Sigmoid colon (tissue), 6 donors: ENCODE measurements at regions not wholly inside any gene's neighbourhood (a gene's known extent, or its start where the extent isn't known, plus 50 kb on each side); places are given as distances from the start of the nearest gene placed in this dataset.

ENCODE experiments used
- DNase-seq: peaks from one replicate; pipeline ENCODE4 v3.0.0-alpha.2; 2019
- H3K27ac ChIP-seq, 4 donors: fragments of 200-600 bp; sonication (generic); one replicate each; pipeline ENCODE4 v1.5.1; 2016 to 2019; ENCODE audit warnings: mild to moderate bottlenecking in 1 of 4
- H3K27me3 ChIP-seq, 3 donors: fragments of 200-600 bp; sonication (generic); one replicate each; pipeline ENCODE4 v1.5.1; 2019; ENCODE audit warnings: mild to moderate bottlenecking in 1 of 3
- H3K36me3 ChIP-seq, 4 donors: fragments of 200-600 bp; sonication (generic); one replicate each; pipeline ENCODE4 v1.5.1; 2016 to 2019
- H3K4me1 ChIP-seq, 4 donors: fragments of 200-600 bp; sonication (generic); one replicate each; pipeline ENCODE4 v1.5.1; 2017 to 2019
- H3K4me3 ChIP-seq, 4 donors: fragments of 200-600 bp; sonication (generic); one replicate each; pipeline ENCODE4 v1.5.1; 2017 to 2019; ENCODE audit warnings: mild to moderate bottlenecking in 2 of 4, moderate library complexity in 1 of 4
- H3K9me3 ChIP-seq, 4 donors: fragments of 200-600 bp in 3 of 4; sonication (generic) in 3 of 4; one replicate each; pipeline versions ENCODE4 v1.5.1 to v1.6.1; 2013 to 2019
- CTCF ChIP-seq, 4 experiments: fragments of 450-650 bp in 3 of 4; fragments of 200-600 bp in 1 of 4; IDR thresholded peaks; one replicate each; pipeline ENCODE4 v1.5.1; 2016 to 2019; ENCODE audit warnings: antibody characterized with exemption in 4 of 4, mild to moderate bottlenecking in 3 of 4, moderate library complexity in 2 of 4
- EP300 ChIP-seq, 4 donors: sonication (generic); formaldehyde crosslinking; IDR thresholded peaks; one replicate each; pipeline ENCODE4 v1.6.1; 2017; ENCODE audit warnings: antibody characterized with exemption in 4 of 4
- POLR2A ChIP-seq, 2 donors: fragments of 450-650 bp; IDR thresholded peaks; one replicate each; pipeline ENCODE4 v1.6.1; 2016; ENCODE audit warnings: antibody characterized with exemption in 2 of 2, mild to moderate bottlenecking in 2 of 2, moderate library complexity in 2 of 2
- POLR2AphosphoS5 ChIP-seq, 4 donors: sonication (generic); formaldehyde crosslinking; IDR thresholded peaks; one replicate each; pipeline ENCODE4 v1.6.1; 2017; ENCODE audit warnings: antibody characterized with exemption in 4 of 4
- WGBS, 2 donors: extraction: QIAGEN DNeasy Blood & Tissue Kit; methylation state at CpG; one replicate each; pipeline ENCODE4 v1.1.7; 2013; 5-methylcytosine and 5-hydroxymethylcytosine counted together
- intact Hi-C: fragments of 100-400 bp; cut with DNase I; formaldehyde crosslinking; loops from one replicate; pipeline ENCODE4 v1.15.1; 2023
- donor health status: healthy with polysubstance abuse.
- donor health status: healthy.

- Histone ChIP-seq H3K4me3 (no peak overlapping the region), H3K27me3 (no peaks in the 10 kb centered on the region), H3K4me1 (no peaks in the 10 kb centered on the region), H3K9me3 (no peaks in the 10 kb centered on the region), H3K27ac (no peak overlapping the region), H3K36me3 (no peaks in the 10 kb centered on the region)
- TF ChIP-seq CTCF (IDR thresholded peaks at IDR 0.05), result no peak
- no peak for TF ChIP-seq POLR2A (IDR thresholded peaks at IDR 0.05)
- TF ChIP-seq POLR2AphosphoS5 (IDR thresholded peaks at IDR 0.05), result no peak
- no peak for TF ChIP-seq EP300 (IDR thresholded peaks at IDR 0.05)
- no peak for DNase-seq
- intact Hi-C loops, result no loop called here
These were observed 54.7 kb downstream of the GLUD2 start for GRCh38 chrX:121102101-121102500.

- H3K4me1 ChIP-seq, result no peaks in the 10 kb centered on the region
- H3K4me3 ChIP-seq, result no peak overlapping the region
- DNase-seq, result no peak
- H3K36me3 ChIP-seq, result no peaks in the 10 kb centered on the region
- no peak overlapping the region for H3K27ac ChIP-seq
- H3K9me3 ChIP-seq, result no peaks in the 10 kb centered on the region
- TF ChIP-seq POLR2AphosphoS5 (IDR thresholded peaks at IDR 0.05) (no peak), POLR2A (IDR thresholded peaks at IDR 0.05) (no peak), CTCF (IDR thresholded peaks at IDR 0.05) (no peak), EP300 (IDR thresholded peaks at IDR 0.05) (no peak)
- intact Hi-C loops, result no loop called here
- H3K27me3 ChIP-seq, result no peaks in the 10 kb centered on the region
These were observed 56.0 kb downstream of the GLUD2 start for GRCh38 chrX:121103381-121103780.

GRCh38 chrX:121106484-121107235, 59.2 kb downstream of the GLUD2 start:
- no peak for DNase-seq
- H3K36me3 ChIP-seq, result no peaks in the 10 kb centered on the region
- intact Hi-C loops, result no loop called here
- no peak overlapping the region for H3K4me3 ChIP-seq
- TF ChIP-seq POLR2AphosphoS5 (IDR thresholded peaks at IDR 0.05) (no peak), CTCF (IDR thresholded peaks at IDR 0.05) (no peak), POLR2A (IDR thresholded peaks at IDR 0.05) (no peak), EP300 (IDR thresholded peaks at IDR 0.05) (no peak)
- no peak overlapping the region for H3K27ac ChIP-seq
- WGBS, 2 donors, result 91% methylated on average over 7 of the region's 7 CpGs
- H3K27me3 ChIP-seq, result no peaks in the 10 kb centered on the region
- no peaks in the 10 kb centered on the region for H3K4me1 ChIP-seq
- H3K9me3 ChIP-seq, result no peaks in the 10 kb centered on the region

GRCh38 chrX:121109986-121110385, 62.6 kb downstream of the GLUD2 start:
- TF ChIP-seq CTCF (IDR thresholded peaks at IDR 0.05) (no peak), POLR2A (IDR thresholded peaks at IDR 0.05) (no peak), POLR2AphosphoS5 (IDR thresholded peaks at IDR 0.05) (no peak), EP300 (IDR thresholded peaks at IDR 0.05) (no peak)
- Histone ChIP-seq H3K4me1 (no peaks in the 10 kb centered on the region), H3K9me3 (no peaks in the 10 kb centered on the region), H3K27me3 (no peaks in the 10 kb centered on the region), H3K27ac (no peak overlapping the region), H3K36me3 (no peaks in the 10 kb centered on the region), H3K4me3 (no peak overlapping the region)
- intact Hi-C loops, result no loop called here
- DNase-seq, result no peak
- WGBS, 2 donors, result 65 to 70% methylated on average over 2 of the region's 2 CpGs

GRCh38 chrX:121110536-121110935, 63.1 kb downstream of the GLUD2 start:
- Histone ChIP-seq H3K4me3 (no peak overlapping the region), H3K27ac (no peak overlapping the region), H3K27me3 (no peaks in the 10 kb centered on the region), H3K4me1 (no peaks in the 10 kb centered on the region), H3K9me3 (no peaks in the 10 kb centered on the region), H3K36me3 (no peaks in the 10 kb centered on the region)
- no peak for DNase-seq
- WGBS, 2 donors, result 76 to 84% methylated on average over 3 of the region's 3 CpGs
- TF ChIP-seq POLR2AphosphoS5 (IDR thresholded peaks at IDR 0.05) (no peak), POLR2A (IDR thresholded peaks at IDR 0.05) (no peak), EP300 (IDR thresholded peaks at IDR 0.05) (no peak), CTCF (IDR thresholded peaks at IDR 0.05) (no peak)
- intact Hi-C loops, result no loop called here
